H1 (cell line): ENCODE measurements at regions not wholly inside any gene's neighbourhood (a gene's known extent, or its start where the extent isn't known, plus 50 kb on each side); places are given as distances from the start of the nearest gene placed in this dataset.

Experiments used
- CTCF ChIA-PET: fragments of 300-600 bp; sonication (Branson Sonifier 250); formaldehyde crosslinking; loops from one replicate; lab custom pipeline; 2021; ENCODE audit not compliant: partially characterized antibody; lab: Charles Lee
- POLR2A ChIA-PET: fragments of 300-600 bp; sonication (Branson Sonifier 250); formaldehyde crosslinking; loops from one replicate; lab custom pipeline; 2021; ENCODE audit warnings: inconsistent platforms; ENCODE audit not compliant: partially characterized antibody; lab: Charles Lee
- DNase-seq, 2 experiments: peaks; one replicate each; pipeline versions ENCODE4 v3.0.0 to v3.0.0-alpha.2; 2010 to 2022; ENCODE audit warnings: low spot score in 2 of 2, low read depth in 1 of 2, mixed read lengths in 1 of 2
- FAIRE-seq: peaks from 2 replicates; lab custom pipeline; 2011; peaks lifted over from hg19 to GRCh38; lab: Jason Lieb, UNC
- H2AFZ ChIP-seq: 2 replicates; pipeline ENCODE4 v1.8.1; 2012; ENCODE audit warnings: low read length, inconsistent platforms
- H2AK5ac ChIP-seq: 2 replicates; pipeline ENCODE4 v1.6.1; 2013; ENCODE audit warnings: low read depth, low read length
- H2BK120ac ChIP-seq: replicated peaks from 2 replicates; pipeline ENCODE3; 2013; ENCODE audit warnings: low read depth, low read length, inconsistent platforms
- H2BK12ac ChIP-seq: 2 replicates; pipeline ENCODE4 v1.6.1; 2013; ENCODE audit warnings: low read depth, low read length
- H2BK15ac ChIP-seq: 2 replicates; pipeline ENCODE4 v1.6.1; 2013; ENCODE audit warnings: low read length
- H2BK20ac ChIP-seq: 2 replicates; pipeline ENCODE4 v1.6.1; 2013; ENCODE audit warnings: low read length
- H2BK5ac ChIP-seq: 2 replicates; pipeline ENCODE4 v1.6.1; 2013; ENCODE audit warnings: low read depth, low read length
- H3K14ac ChIP-seq: 2 replicates; pipeline ENCODE4 v1.6.1; 2013; ENCODE audit warnings: inconsistent platforms; ENCODE audit not compliant: insufficient read length
- H3K18ac ChIP-seq: 2 replicates; pipeline ENCODE4 v1.6.1; 2013; ENCODE audit warnings: low read length; ENCODE audit errors: extremely low read depth
- H3K23ac ChIP-seq: 2 replicates; pipeline ENCODE4 v1.6.1; 2013; ENCODE audit warnings: inconsistent platforms; ENCODE audit not compliant: insufficient read length
- H3K23me2 ChIP-seq: 2 replicates; pipeline ENCODE4 v1.6.1; 2013; ENCODE audit warnings: low read depth, low read length
- H3K27ac ChIP-seq: 2 replicates; pipeline ENCODE4 v1.6.1; 2011; ENCODE audit warnings: low read depth, low read length, inconsistent platforms
- H3K27me3 ChIP-seq, 4 experiments: replicated peaks in 1 of 4; 1 replicate in 1 of 4; 2 replicates in 3 of 4; pipeline versions ENCODE4 v1.6.1 to v1.8.1; 2011 to 2013; ENCODE audit warnings: low read length in 3 of 4, mild to moderate bottlenecking in 3 of 4, inconsistent platforms in 2 of 4, mixed read lengths in 2 of 4, moderate library complexity in 1 of 4; ENCODE audit not compliant: control insufficient read depth in 3 of 4, insufficient read depth in 3 of 4; ENCODE audit errors: extremely low read depth in 1 of 4
- H3K36me3 ChIP-seq, 4 experiments: 2 replicates each; pipeline versions ENCODE4 v1.6.1 to v1.8.1; 2011 to 2013; ENCODE audit warnings: mild to moderate bottlenecking in 4 of 4, low read length in 3 of 4, moderate library complexity in 2 of 4, control low read depth in 1 of 4, inconsistent platforms in 1 of 4; ENCODE audit not compliant: insufficient read depth in 4 of 4, control insufficient read depth in 2 of 4
- H3K4ac ChIP-seq: replicated peaks from 2 replicates; pipeline ENCODE3; 2013; ENCODE audit warnings: low read length, low read depth, mixed read lengths, inconsistent platforms; ENCODE audit not compliant: insufficient read length
- H3K4me1 ChIP-seq, 4 experiments: replicated peaks in 1 of 4; 1 replicate in 1 of 4; 2 replicates in 3 of 4; pipeline versions ENCODE4 v1.6.1 to v1.8.1; 2011 to 2013; ENCODE audit warnings: low read length in 3 of 4, inconsistent platforms in 2 of 4, mixed read lengths in 1 of 4; ENCODE audit not compliant: insufficient read depth in 4 of 4, control insufficient read depth in 3 of 4
- H3K4me2 ChIP-seq, 2 experiments: 2 replicates each; pipeline versions ENCODE4 v1.6.1 to v1.8.1; 2011 to 2013; ENCODE audit warnings: low read depth in 2 of 2, low read length in 2 of 2, control low read depth in 1 of 2, inconsistent platforms in 1 of 2, mild to moderate bottlenecking in 1 of 2; ENCODE audit not compliant: insufficient read depth in 1 of 2
- H3K4me3 ChIP-seq, 4 experiments: fragments of 200-600, 300-600 bp in 1 of 4; sonication (generic), shearing (Covaris generic), sonication (Bioruptor Twin) in 1 of 4; 2 replicates each; pipeline versions ENCODE4 v1.5.1 to v1.8.1; 2011 to 2016; ENCODE audit warnings: low read length in 4 of 4, low read depth in 3 of 4, control low read depth in 2 of 4, inconsistent platforms in 2 of 4, mild to moderate bottlenecking in 2 of 4, mixed read lengths in 1 of 4, moderate library complexity in 1 of 4; ENCODE audit not compliant: insufficient read depth in 2 of 4; ENCODE audit errors: extremely low read depth in 1 of 4
- H3K56ac ChIP-seq: replicated peaks from 2 replicates; pipeline ENCODE3; 2013; ENCODE audit warnings: low read depth, mild to moderate bottlenecking, mixed read lengths, low read length, inconsistent platforms; ENCODE audit not compliant: insufficient read length
- H3K79me1 ChIP-seq: 2 replicates; pipeline ENCODE4 v1.6.1; 2013; ENCODE audit warnings: low read depth, low read length, control low read depth
- H3K79me2 ChIP-seq, 2 experiments: 2 replicates each; pipeline versions ENCODE4 v1.6.1 to v1.8.1; 2012 to 2013; ENCODE audit warnings: low read length in 2 of 2, mild to moderate bottlenecking in 2 of 2, inconsistent platforms in 1 of 2; ENCODE audit not compliant: insufficient read depth in 2 of 2, control insufficient read depth in 1 of 2
- H3K9ac ChIP-seq, 4 experiments: replicated peaks in 1 of 4; 1 replicate in 1 of 4; 2 replicates in 3 of 4; pipeline versions ENCODE4 v1.6.1 to v1.8.1; 2011 to 2013; ENCODE audit warnings: low read depth in 3 of 4, low read length in 3 of 4, control low read depth in 2 of 4, mild to moderate bottlenecking in 2 of 4, moderate library complexity in 2 of 4, inconsistent platforms in 1 of 4; ENCODE audit errors: extremely low read depth in 1 of 4
- H3K9me3 ChIP-seq, 2 experiments: 2 replicates each; pipeline versions ENCODE4 v1.6.1 to v1.8.1; 2012 to 2013; ENCODE audit warnings: mild to moderate bottlenecking in 2 of 2, moderate library complexity in 2 of 2, control low read depth in 1 of 2, inconsistent platforms in 1 of 2, low read depth in 1 of 2, low read length in 1 of 2, mixed read lengths in 1 of 2; ENCODE audit not compliant: insufficient read depth in 2 of 2
- H4K20me1 ChIP-seq, 2 experiments: replicated peaks in 1 of 2; 2 replicates each; pipeline versions ENCODE3 to v1.8.1; 2011 to 2013; ENCODE audit warnings: inconsistent platforms in 2 of 2, low read length in 2 of 2, mild to moderate bottlenecking in 1 of 2; ENCODE audit not compliant: insufficient read depth in 2 of 2, control insufficient read depth in 1 of 2
- H4K5ac ChIP-seq: 2 replicates; pipeline ENCODE4 v1.6.1; 2013; ENCODE audit warnings: low read length, low read depth, mixed read lengths, inconsistent platforms; ENCODE audit not compliant: insufficient read length
- H4K8ac ChIP-seq: 2 replicates; pipeline ENCODE4 v1.8.0; 2013; ENCODE audit warnings: mild to moderate bottlenecking, moderate library complexity, low read length, inconsistent platforms; ENCODE audit not compliant: insufficient read depth; ENCODE audit errors: extremely low read depth
- H4K91ac ChIP-seq: replicated peaks from 2 replicates; pipeline ENCODE3; 2013; ENCODE audit warnings: low read length, mixed read lengths, inconsistent platforms; ENCODE audit not compliant: insufficient read length
- BACH1 ChIP-seq: IDR thresholded peaks from 2 replicates; pipeline ENCODE4 v1.6.1; 2012; ENCODE audit warnings: low read length, improper control_type of control experiment
- EZH2 ChIP-seq: fragments of 200-600 bp; sonication (generic); IDR thresholded peaks from 2 replicates; pipeline ENCODE4 v1.7.1; 2012; ENCODE audit warnings: low read depth, mild to moderate bottlenecking, moderate library complexity, low read length, inconsistent platforms; ENCODE audit not compliant: severe bottlenecking
- KDM5A ChIP-seq: fragments of 200-600 bp; IDR thresholded peaks from 2 replicates; pipeline ENCODE4 v1.7.1; 2012; ENCODE audit warnings: mild to moderate bottlenecking, low read length, inconsistent platforms, mixed read lengths
- NRF1 ChIP-seq: IDR thresholded peaks from 2 replicates; pipeline ENCODE4 v1.6.1; 2011; ENCODE audit warnings: mild to moderate bottlenecking, low read depth, low read length, improper control_type of control experiment
- PHF8 ChIP-seq: fragments of 200-600 bp; sonication (generic); conservative IDR thresholded peaks from 2 replicates; pipeline ENCODE4 v1.7.1; 2012; ENCODE audit warnings: low read depth, mild to moderate bottlenecking, inconsistent platforms, low read length, moderate library complexity
- SIX5 ChIP-seq: IDR thresholded peaks from 2 replicates; pipeline ENCODE4 v1.6.1; 2011; ENCODE audit warnings: mild to moderate bottlenecking, low read depth, low read length
- SUZ12 ChIP-seq: fragments of 200-600 bp; sonication (generic); IDR thresholded peaks from 2 replicates; pipeline ENCODE4 v1.6.1; 2012; ENCODE audit warnings: mild to moderate bottlenecking, inconsistent platforms, low read length, moderate library complexity, mixed read lengths
- WGBS, 2 experiments: shearing (Covaris generic) in 1 of 2; methylation state at CpG; one replicate each; pipeline versions ENCODE4 v1.1.6 to v1.1.7; 2013 to 2015; ENCODE audit warnings: low lambda C conversion rate in 2 of 2, mixed read lengths in 2 of 2, inconsistent platforms in 1 of 2, low coverage in 1 of 2, missing lambda C conversion rate in 1 of 2; ENCODE audit not compliant: insufficient replicate concordance in 2 of 2, insufficient coverage in 1 of 2, insufficient read length in 1 of 2; ENCODE audit errors: extremely low coverage in 1 of 2, missing lambda C conversion rate in 1 of 2; 5-methylcytosine and 5-hydroxymethylcytosine counted together

- POLR2A ChIA-PET, result no interaction called here
- 90% methylated on average over 2 of the region's 3 CpGs; no CpG with 5 or more reads in 1 of the 2 experiments for WGBS, 2 experiments
- H3K56ac ChIP-seq, result no peak overlapping the region
Observed at GRCh38 chrX:42027367-42028000, 104.1 kb upstream of the CASK start.

More at GRCh38 chrX:42027367-42028000, 104.1 kb upstream of the CASK start:
- no peak overlapping the region for H3K23ac ChIP-seq
- no peaks in the 10 kb centered on the region for H3K36me3 ChIP-seq
- H3K23me2 ChIP-seq, result no peaks in the 10 kb centered on the region
- no peak overlapping the region for H4K5ac ChIP-seq
- H4K20me1 ChIP-seq, result no peaks in the 10 kb centered on the region
- no peak overlapping the region for H3K9ac ChIP-seq
- H2BK5ac ChIP-seq, result no peak overlapping the region
- peak; percentile 45 for FAIRE-seq
- H2BK12ac ChIP-seq, result no peak overlapping the region
- CTCF ChIA-PET, result no interaction called here
- H3K79me2 ChIP-seq, result no peaks in the 10 kb centered on the region
- no peaks in the 10 kb centered on the region for H3K4me1 ChIP-seq
- H2AK5ac ChIP-seq, result no peak overlapping the region
- no peak overlapping the region for H4K91ac ChIP-seq
- no peak overlapping the region for H3K14ac ChIP-seq
- no peak overlapping the region for H3K27ac ChIP-seq
- H3K27me3 ChIP-seq, result no peaks in the 10 kb centered on the region
- no peaks in the 10 kb centered on the region for H3K79me1 ChIP-seq
- no peak overlapping the region for H4K8ac ChIP-seq
- no peak overlapping the region for H2AFZ ChIP-seq
- no peak overlapping the region for H3K4me3 ChIP-seq
- no peak overlapping the region for H3K4ac ChIP-seq
- no peak for TF ChIP-seq SUZ12
- TF ChIP-seq SIX5, result no peak
- no peak for TF ChIP-seq KDM5A
- TF ChIP-seq EZH2, result no peak
- TF ChIP-seq BACH1, result no peak
- TF ChIP-seq PHF8, result no peak
- no peak for TF ChIP-seq NRF1
- TF ChIP-seq, all 59 proteins: peak for 0
- Histone ChIP-seq H2BK15ac (no peak overlapping the region), H2BK20ac (no peak overlapping the region), H3K9me3 (no peaks in the 10 kb centered on the region), H3K18ac (no peak overlapping the region), H3K4me2 (no peak overlapping the region), H2BK120ac (no peak overlapping the region)
- DNase-seq, result no peak
